OCI-LY7 (cell line): ENCODE measurements at regions not wholly inside any gene's neighbourhood (a gene's known extent, or its start where the extent isn't known, plus 50 kb on each side); places are given as distances from the start of the nearest gene placed in this dataset.

Experiments used
- BruUV-seq: library from RNA; stranded (reverse); fragments of 400-500 nt; replicated peaks from 2 replicates; lab custom pipeline; 2021; lab: Mats Ljungman, UMichigan
- CTCF ChIA-PET: fragments of 300-600 bp; sonication (Branson Sonifier 250); formaldehyde crosslinking; loops from one replicate; lab custom pipeline; 2022; ENCODE audit warnings: antibody characterized with exemption; ENCODE audit not compliant: unreplicated experiment; lab: Charles Lee
- POLR2A ChIA-PET: fragments of 300-600 bp; sonication (Branson Sonifier 250); formaldehyde crosslinking; loops from one replicate; lab custom pipeline; 2022; ENCODE audit warnings: antibody characterized with exemption; lab: Charles Lee
- DNase-seq: peaks from one replicate; pipeline ENCODE4 v3.0.0-alpha.2; 2015; ENCODE audit warnings: low spot score
- H2AFZ ChIP-seq: fragments of 200-600 bp; sonication (generic), shearing (Covaris generic); 2 replicates; pipeline ENCODE4 v1.6.1; 2014; ENCODE audit warnings: mild to moderate bottlenecking, antibody characterized with exemption, low read length, moderate library complexity
- H3K27ac ChIP-seq: fragments of 200-600 bp; sonication (generic); 2 replicates; pipeline ENCODE4 v1.5.1; 2014; ENCODE audit warnings: mixed run types, low read depth, mild to moderate bottlenecking, moderate library complexity, low read length, inconsistent platforms; ENCODE audit not compliant: poor library complexity, severe bottlenecking
- H3K36me3 ChIP-seq: fragments of 200-600 bp; sonication (generic); 2 replicates; pipeline ENCODE4 v1.6.1; 2014; ENCODE audit warnings: mild to moderate bottlenecking, antibody characterized with exemption, low read length, moderate library complexity, mixed read lengths; ENCODE audit not compliant: insufficient read depth
- H3K4me1 ChIP-seq: fragments of 200-600 bp; sonication (generic); 2 replicates; pipeline ENCODE4 v1.5.1; 2014; ENCODE audit warnings: mild to moderate bottlenecking, low read length; ENCODE audit not compliant: insufficient read depth, poor library complexity, severe bottlenecking
- H3K4me2 ChIP-seq: fragments of 200-600 bp; sonication (generic); 2 replicates; pipeline ENCODE4 v1.6.1; 2014; ENCODE audit warnings: mild to moderate bottlenecking, low read length
- H3K4me3 ChIP-seq: fragments of 200-600 bp; sonication (generic); 2 replicates; pipeline ENCODE4 v1.5.1; 2014; ENCODE audit warnings: mild to moderate bottlenecking, low read depth, low read length; ENCODE audit not compliant: poor library complexity, severe bottlenecking
- H3K79me2 ChIP-seq: fragments of 200-600 bp; sonication (generic); 2 replicates; pipeline ENCODE4 v1.6.1; 2016; ENCODE audit warnings: low read depth, mild to moderate bottlenecking, low read length, moderate library complexity, mixed read lengths; ENCODE audit not compliant: insufficient read depth
- H3K9me2 ChIP-seq: fragments of 200-600 bp; sonication (generic); 2 replicates; pipeline ENCODE4 v1.6.1; 2016; ENCODE audit warnings: mild to moderate bottlenecking, low read length, mixed read lengths; ENCODE audit not compliant: insufficient read depth
- H3K9me3 ChIP-seq: fragments of 200-600 bp; sonication (generic); 2 replicates; pipeline ENCODE4 v1.6.1; 2014; ENCODE audit warnings: mild to moderate bottlenecking, mixed run types, low read length, mixed read lengths
- H4K20me1 ChIP-seq: fragments of 200-600 bp; sonication (generic); 2 replicates; pipeline ENCODE4 v1.6.1; 2014; ENCODE audit warnings: mild to moderate bottlenecking, antibody characterized with exemption, low read length, moderate library complexity, mixed read lengths; ENCODE audit not compliant: insufficient read depth
- CTCF ChIP-seq: fragments of 200-600 bp; sonication (generic); conservative IDR thresholded peaks from 2 replicates; pipeline ENCODE4 v1.5.1; 2014; ENCODE audit warnings: mild to moderate bottlenecking, antibody characterized with exemption, low read length, moderate library complexity, mixed read lengths
- EZH2phosphoT487 ChIP-seq: fragments of 200-600 bp; sonication (generic); IDR thresholded peaks from 2 replicates; pipeline ENCODE4 v1.6.1; 2018; ENCODE audit warnings: low read depth, borderline replicate concordance, mild to moderate bottlenecking, mixed run types, antibody characterized with exemption, low read length, moderate library complexity, mixed read lengths
- intact Hi-C: fragments of 100-400 bp; cut with micrococcal nuclease; formaldehyde crosslinking; loops from one replicate; pipeline ENCODE4 v1.10.0; 2022; ENCODE audit not compliant: unreplicated experiment

- H4K20me1 ChIP-seq: no peaks in the 10 kb centered on the region
- no peak overlapping the region for H3K4me2 ChIP-seq
- intact Hi-C loops: no loop called here
- no peaks in the 10 kb centered on the region for H3K4me1 ChIP-seq
- H3K27ac ChIP-seq: no peak overlapping the region
- CTCF ChIA-PET: no interaction called here
- no TSS peak for BruUV-seq
- H3K79me2 ChIP-seq: no peaks in the 10 kb centered on the region
- no peaks in the 10 kb centered on the region for H3K36me3 ChIP-seq
- no peak overlapping the region for H3K4me3 ChIP-seq
- POLR2A ChIA-PET: no interaction called here
- H2AFZ ChIP-seq: no peak overlapping the region
- H3K9me2 ChIP-seq: no peaks in the 10 kb centered on the region
- no peak for DNase-seq
- no peak for TF ChIP-seq EZH2phosphoT487
- TF ChIP-seq CTCF: no peak
- no peaks in the 10 kb centered on the region for H3K9me3 ChIP-seq
Measured at GRCh38 chr2:58983111-58983510, 742.0 kb upstream of the FANCL start.

- Histone ChIP-seq H3K27ac (no peak overlapping the region), H3K36me3 (no peaks in the 10 kb centered on the region), H3K79me2 (no peaks in the 10 kb centered on the region), H4K20me1 (no peaks in the 10 kb centered on the region), H3K4me3 (no peak overlapping the region), H3K9me3 (no peaks in the 10 kb centered on the region), H3K4me1 (no peaks in the 10 kb centered on the region), H2AFZ (no peak overlapping the region), H3K9me2 (no peaks in the 10 kb centered on the region), H3K4me2 (no peak overlapping the region)
- intact Hi-C loops: no loop called here
- POLR2A ChIA-PET: interaction anchor here (0.6 to 0.7 kb wide), 3 partner anchors 435 to 1419 kb away, joined by 3 read pairs; no protein-coding TSS in a partner anchor
- no peak for DNase-seq
- CTCF ChIA-PET: no interaction called here
- no TSS peak for BruUV-seq
- TF ChIP-seq EZH2phosphoT487 (no peak), CTCF (no peak)
Measured at GRCh38 chr2:58981237-58981636, 740.1 kb upstream of the FANCL start.

- Histone ChIP-seq H3K79me2 (no peaks in the 10 kb centered on the region), H3K27ac (no peak overlapping the region), H4K20me1 (no peaks in the 10 kb centered on the region), H3K4me2 (no peak overlapping the region), H3K9me3 (no peaks in the 10 kb centered on the region), H2AFZ (no peak overlapping the region), H3K4me1 (no peaks in the 10 kb centered on the region), H3K36me3 (no peaks in the 10 kb centered on the region), H3K9me2 (no peaks in the 10 kb centered on the region), H3K4me3 (no peak overlapping the region)
- ChIA-PET POLR2A (interaction anchor here (0.7 kb wide), 1 partner anchor 233 kb away, joined by 3 read pairs; no protein-coding TSS in a partner anchor), CTCF (no interaction called here)
- BruUV-seq: no TSS peak
- DNase-seq: no peak
- intact Hi-C loops: no loop called here
- no peak for TF ChIP-seq EZH2phosphoT487
- no peak for TF ChIP-seq CTCF
Measured at GRCh38 chr2:58976375-58977071, 735.4 kb upstream of the FANCL start.
